ENCODE measurements at regions not wholly inside any gene's neighbourhood (a gene's known extent, or its start where the extent isn't known, plus 50 kb on each side); places are given as distances from the start of the nearest gene placed in this dataset.

DNA sequence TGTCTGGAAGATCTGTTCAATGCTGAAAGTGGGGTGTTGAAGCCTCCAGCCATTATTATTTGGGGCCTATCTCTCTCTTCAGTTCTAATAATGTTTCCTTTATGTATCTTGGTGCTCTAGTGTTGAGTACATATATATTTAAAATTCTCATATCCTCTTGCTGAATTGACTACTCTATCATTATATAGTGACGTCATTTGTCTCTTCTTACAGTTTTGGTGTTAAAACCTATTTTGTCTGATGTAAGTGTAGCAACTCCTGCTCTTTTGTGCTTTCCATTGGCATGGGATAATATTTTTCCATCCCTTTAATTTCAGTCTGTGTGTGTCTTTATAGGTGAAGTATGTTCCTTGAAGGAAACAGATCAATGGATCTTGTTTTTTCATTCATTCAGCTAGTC lies 446.0 kb downstream of the FAM47A start:
- in situ Hi-C loops (cut with MboI; ENCODE audit: low sequenced_read_pairs, unreplicated experiment): no loop called here
- TF ChIP-seq, protein P1, sequence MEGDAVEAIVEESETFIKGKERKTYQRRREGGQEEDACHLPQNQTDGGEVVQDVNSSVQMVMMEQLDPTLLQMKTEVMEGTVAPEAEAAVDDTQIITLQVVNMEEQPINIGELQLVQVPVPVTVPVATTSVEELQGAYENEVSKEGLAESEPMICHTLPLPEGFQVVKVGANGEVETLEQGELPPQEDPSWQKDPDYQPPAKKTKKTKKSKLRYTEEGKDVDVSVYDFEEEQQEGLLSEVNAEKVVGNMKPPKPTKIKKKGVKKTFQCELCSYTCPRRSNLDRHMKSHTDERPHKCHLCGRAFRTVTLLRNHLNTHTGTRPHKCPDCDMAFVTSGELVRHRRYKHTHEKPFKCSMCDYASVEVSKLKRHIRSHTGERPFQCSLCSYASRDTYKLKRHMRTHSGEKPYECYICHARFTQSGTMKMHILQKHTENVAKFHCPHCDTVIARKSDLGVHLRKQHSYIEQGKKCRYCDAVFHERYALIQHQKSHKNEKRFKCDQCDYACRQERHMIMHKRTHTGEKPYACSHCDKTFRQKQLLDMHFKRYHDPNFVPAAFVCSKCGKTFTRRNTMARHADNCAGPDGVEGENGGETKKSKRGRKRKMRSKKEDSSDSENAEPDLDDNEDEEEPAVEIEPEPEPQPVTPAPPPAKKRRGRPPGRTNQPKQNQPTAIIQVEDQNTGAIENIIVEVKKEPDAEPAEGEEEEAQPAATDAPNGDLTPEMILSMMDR (IDR thresholded peaks at IDR 0.05; ENCODE audit: borderline replicate concordance, control extremely low read depth, extremely low read depth, insufficient read depth, missing control alignments): no peak
- DNase-seq (ENCODE audit: low spot score): no peak

All from GM13976 (cell line).